Astrocyte (in vitro differentiated cells and primary cell): ENCODE measurements at regions not wholly inside any gene's neighbourhood (a gene's known extent, or its start where the extent isn't known, plus 50 kb on each side); places are given as distances from the start of the nearest gene placed in this dataset.

Experiments used
- DNase-seq: peaks from one replicate; pipeline ENCODE4 v3.0.0-alpha.2; 2010; ENCODE audit warnings: low read depth
- FAIRE-seq: peaks from 2 replicates; lab custom pipeline; 2011; peaks lifted over from hg19 to GRCh38; lab: Jason Lieb, UNC
- H2AFZ ChIP-seq: 2 replicates; pipeline ENCODE4 v1.6.0; 2012; ENCODE audit warnings: low read depth, low read length, inconsistent platforms
- H3K27ac ChIP-seq: 2 replicates; pipeline ENCODE4 v1.5.1; 2011; ENCODE audit warnings: low read depth, low read length, inconsistent platforms
- H3K27me3 ChIP-seq: 2 replicates; pipeline ENCODE4 v1.6.0; 2011; ENCODE audit warnings: low read length, inconsistent platforms; ENCODE audit not compliant: insufficient read depth
- H3K36me3 ChIP-seq: 2 replicates; pipeline ENCODE4 v1.5.1; 2011; ENCODE audit warnings: low read length, inconsistent platforms; ENCODE audit not compliant: insufficient read depth
- H3K4me1 ChIP-seq: 2 replicates; pipeline ENCODE4 v1.5.1; 2011; ENCODE audit warnings: low read length, inconsistent platforms; ENCODE audit not compliant: insufficient read depth
- H3K4me2 ChIP-seq: 2 replicates; pipeline ENCODE4 v1.6.0; 2012; ENCODE audit warnings: low read length, inconsistent platforms
- H3K4me3 ChIP-seq: 2 replicates; pipeline ENCODE4 v1.5.1; 2011; ENCODE audit warnings: low read depth, mild to moderate bottlenecking, low read length, inconsistent platforms; ENCODE audit not compliant: insufficient read depth
- H3K79me2 ChIP-seq: 2 replicates; pipeline ENCODE4 v1.6.0; 2012; ENCODE audit warnings: mild to moderate bottlenecking, low read length, inconsistent platforms; ENCODE audit not compliant: insufficient read depth
- H3K9ac ChIP-seq: 2 replicates; pipeline ENCODE4 v1.6.0; 2012; ENCODE audit warnings: mild to moderate bottlenecking, low read length, inconsistent platforms
- H3K9me3 ChIP-seq: 2 replicates; pipeline ENCODE4 v1.5.1; 2012; ENCODE audit warnings: low read depth, mild to moderate bottlenecking, low read length, inconsistent platforms; ENCODE audit not compliant: insufficient read depth
- H4K20me1 ChIP-seq: 2 replicates; pipeline ENCODE4 v1.6.0; 2012; ENCODE audit warnings: low read length, inconsistent platforms; ENCODE audit not compliant: insufficient read depth
- H3K27ac Mint-ChIP-seq: one replicate; pipeline ENCODE4 v1.8.0; 2021; ENCODE audit warnings: mild to moderate bottlenecking, mixed read lengths; ENCODE audit not compliant: unreplicated experiment
- H3K27me3 Mint-ChIP-seq: one replicate; pipeline ENCODE4 v1.8.0; 2021; ENCODE audit warnings: low read depth, mixed read lengths; ENCODE audit not compliant: unreplicated experiment
- H3K36me3 Mint-ChIP-seq: one replicate; pipeline ENCODE4 v1.8.0; 2021; ENCODE audit warnings: low read depth, mixed read lengths; ENCODE audit not compliant: unreplicated experiment
- H3K4me1 Mint-ChIP-seq: one replicate; pipeline ENCODE4 v1.8.0; 2021; ENCODE audit warnings: low read depth, mixed read lengths; ENCODE audit not compliant: unreplicated experiment
- H3K4me3 Mint-ChIP-seq: one replicate; pipeline ENCODE4 v1.8.0; 2021; ENCODE audit warnings: mild to moderate bottlenecking, moderate library complexity, mixed read lengths; ENCODE audit not compliant: unreplicated experiment
- H3K9me3 Mint-ChIP-seq: one replicate; pipeline ENCODE4 v1.8.0; 2021; ENCODE audit warnings: mild to moderate bottlenecking, mixed read lengths; ENCODE audit not compliant: unreplicated experiment
- EZH2 ChIP-seq: IDR thresholded peaks from 2 replicates; pipeline ENCODE4 v1.6.1; 2012; ENCODE audit warnings: mild to moderate bottlenecking, low read length, inconsistent platforms; ENCODE audit not compliant: insufficient read depth
- TF ChIP-seq, protein P1 (sequence below): IDR thresholded peaks from 2 replicates; pipeline ENCODE4 v1.5.1; 2011; ENCODE audit warnings: low read depth, mild to moderate bottlenecking, inconsistent platforms, low read length, moderate library complexity; ENCODE audit not compliant: insufficient read depth

DNA sequence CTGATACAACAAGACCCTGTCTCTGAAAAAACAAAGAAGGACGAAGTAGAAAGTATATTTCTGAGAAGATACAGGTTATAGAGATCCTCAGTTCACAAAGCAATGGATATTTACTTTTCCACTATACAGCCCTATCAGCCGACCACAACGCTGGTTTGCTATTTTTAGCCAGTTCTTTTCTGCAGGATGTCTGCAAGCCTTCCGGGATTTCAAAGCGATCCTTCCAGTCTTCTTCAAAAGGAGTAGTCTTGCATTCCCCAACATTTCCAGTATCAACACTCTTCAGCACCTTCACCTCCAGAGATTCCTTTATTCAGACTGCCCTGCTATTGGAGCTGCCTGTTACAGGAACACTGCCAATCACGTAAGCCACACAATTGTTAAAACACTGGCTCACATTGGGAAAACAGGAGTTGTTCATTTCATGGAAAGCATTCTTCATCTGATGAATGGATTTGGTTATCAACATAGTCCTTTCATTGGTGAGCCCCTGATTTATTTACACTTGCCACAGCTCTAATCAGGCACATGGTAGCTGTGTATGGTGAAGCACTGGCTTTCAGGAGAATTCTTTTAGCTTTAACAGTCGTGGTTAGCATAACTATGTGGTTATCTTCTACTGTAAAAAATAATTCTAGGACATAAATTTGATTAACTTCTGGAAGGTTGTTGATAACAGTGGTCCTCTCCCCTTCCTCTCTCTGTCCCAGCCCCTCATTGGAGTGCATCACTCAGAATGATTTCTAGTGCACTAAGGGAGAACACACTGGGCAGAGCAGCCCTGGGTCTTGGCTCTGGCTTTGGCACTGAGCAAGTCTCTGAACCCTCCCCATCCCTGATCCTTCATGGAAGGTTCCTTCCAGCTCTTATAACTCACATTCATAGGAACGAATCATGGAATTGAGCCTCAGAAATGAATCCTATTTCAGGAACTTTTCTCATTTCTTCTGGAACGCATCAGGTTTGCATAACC is 109.9 kb upstream of the SORBS2 start:
- no peak overlapping the region for H3K4me3 ChIP-seq
- no peak overlapping the region for H2AFZ ChIP-seq
- H3K27ac Mint-ChIP-seq = peak overlapping the region; percentile 55
- H3K27me3 Mint-ChIP-seq = no peaks in the 10 kb centered on the region
- H3K27ac ChIP-seq = peak overlapping the region; percentile 22
- H3K9me3 ChIP-seq = no peaks in the 10 kb centered on the region
- H4K20me1 ChIP-seq = no peaks in the 10 kb centered on the region
- no peak overlapping the region for H3K4me3 Mint-ChIP-seq
- no peaks in the 10 kb centered on the region for H3K36me3 Mint-ChIP-seq
- H3K4me1 Mint-ChIP-seq = peaks cover 23% of the 10 kb centered on the region
- DNase-seq (peak; percentile 54), FAIRE-seq (no peak)
- peak overlapping the region; percentile 50 for H3K4me2 ChIP-seq
- peaks cover 5% of the 10 kb centered on the region for H3K27me3 ChIP-seq
- no peak for TF ChIP-seq EZH2
- TF ChIP-seq, protein P1, sequence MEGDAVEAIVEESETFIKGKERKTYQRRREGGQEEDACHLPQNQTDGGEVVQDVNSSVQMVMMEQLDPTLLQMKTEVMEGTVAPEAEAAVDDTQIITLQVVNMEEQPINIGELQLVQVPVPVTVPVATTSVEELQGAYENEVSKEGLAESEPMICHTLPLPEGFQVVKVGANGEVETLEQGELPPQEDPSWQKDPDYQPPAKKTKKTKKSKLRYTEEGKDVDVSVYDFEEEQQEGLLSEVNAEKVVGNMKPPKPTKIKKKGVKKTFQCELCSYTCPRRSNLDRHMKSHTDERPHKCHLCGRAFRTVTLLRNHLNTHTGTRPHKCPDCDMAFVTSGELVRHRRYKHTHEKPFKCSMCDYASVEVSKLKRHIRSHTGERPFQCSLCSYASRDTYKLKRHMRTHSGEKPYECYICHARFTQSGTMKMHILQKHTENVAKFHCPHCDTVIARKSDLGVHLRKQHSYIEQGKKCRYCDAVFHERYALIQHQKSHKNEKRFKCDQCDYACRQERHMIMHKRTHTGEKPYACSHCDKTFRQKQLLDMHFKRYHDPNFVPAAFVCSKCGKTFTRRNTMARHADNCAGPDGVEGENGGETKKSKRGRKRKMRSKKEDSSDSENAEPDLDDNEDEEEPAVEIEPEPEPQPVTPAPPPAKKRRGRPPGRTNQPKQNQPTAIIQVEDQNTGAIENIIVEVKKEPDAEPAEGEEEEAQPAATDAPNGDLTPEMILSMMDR = no peak
- H3K9me3 Mint-ChIP-seq = no peaks in the 10 kb centered on the region
- H3K36me3 ChIP-seq = no peaks in the 10 kb centered on the region
- H3K9ac ChIP-seq = no peak overlapping the region
- H3K4me1 ChIP-seq = peaks cover 6% of the 10 kb centered on the region
- H3K79me2 ChIP-seq = no peaks in the 10 kb centered on the region

DNA sequence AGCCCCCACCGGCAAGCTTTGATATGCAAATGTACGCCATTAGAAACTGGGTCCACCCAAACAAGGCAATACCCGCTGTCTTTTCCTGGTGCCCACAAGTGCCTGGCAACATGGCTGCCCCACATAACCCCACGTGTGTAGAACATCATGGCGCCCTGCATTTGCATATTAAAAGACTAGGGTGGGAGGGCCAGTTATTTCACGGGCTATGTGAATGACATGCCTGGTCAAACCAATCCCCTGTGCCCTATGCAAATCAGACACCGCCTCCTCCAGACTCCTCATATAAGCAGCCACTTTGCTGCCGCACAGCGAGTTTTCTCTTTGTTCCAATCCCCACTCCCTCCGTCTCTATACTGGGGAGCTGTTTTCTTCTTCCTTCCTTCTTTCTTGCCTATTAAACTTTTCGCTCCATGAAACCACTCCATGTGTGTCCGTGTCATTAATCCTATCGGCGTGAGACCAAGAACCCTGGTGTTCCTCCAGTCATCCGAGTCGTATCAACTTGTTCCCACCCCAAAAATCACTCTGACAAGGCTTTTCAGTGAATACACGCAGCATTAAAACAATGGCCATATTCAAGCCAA is 112.6 kb upstream of the SORBS2 start:
- TF ChIP-seq, protein P1 = no peak
- TF ChIP-seq EZH2 = no peak
- FAIRE-seq = no peak
- H3K36me3 Mint-ChIP-seq = no peaks in the 10 kb centered on the region

More for the DNA sequence above, 112.6 kb upstream of the SORBS2 start:
- Histone ChIP-seq H3K4me1 (peaks cover 6% of the 10 kb centered on the region), H3K4me3 (no peak overlapping the region), H3K4me2 (no peak overlapping the region), H4K20me1 (no peaks in the 10 kb centered on the region), H3K27me3 (peaks cover 4% of the 10 kb centered on the region), H3K79me2 (no peaks in the 10 kb centered on the region), H3K9me3 (no peaks in the 10 kb centered on the region), H3K36me3 (no peaks in the 10 kb centered on the region), H2AFZ (no peak overlapping the region), H3K9ac (no peak overlapping the region), H3K27ac (no peak overlapping the region)
- no peaks in the 10 kb centered on the region for H3K9me3 Mint-ChIP-seq
- no peaks in the 10 kb centered on the region for H3K27me3 Mint-ChIP-seq
- DNase-seq = no peak
- no peak overlapping the region for H3K4me3 Mint-ChIP-seq
- H3K27ac Mint-ChIP-seq = no peak overlapping the region
- peaks cover 23% of the 10 kb centered on the region for H3K4me1 Mint-ChIP-seq
